GM19328 (cell line): ENCODE measurements at regions not wholly inside any gene's neighbourhood (a gene's known extent, or its start where the extent isn't known, plus 50 kb on each side); places are given as distances from the start of the nearest gene placed in this dataset.

Experiments used
- ATAC-seq: cut with Tn5 transposase; IDR thresholded peaks from one replicate; pipeline ENCODE4 v1.9.1; 2021; ENCODE audit warnings: mild to moderate bottlenecking, moderate library complexity; ENCODE audit not compliant: unreplicated experiment

GRCh38 chr2:151087377-151087776 lies 174.3 kb downstream of the RBM43 start:
- no peak for ATAC-seq

DNA sequence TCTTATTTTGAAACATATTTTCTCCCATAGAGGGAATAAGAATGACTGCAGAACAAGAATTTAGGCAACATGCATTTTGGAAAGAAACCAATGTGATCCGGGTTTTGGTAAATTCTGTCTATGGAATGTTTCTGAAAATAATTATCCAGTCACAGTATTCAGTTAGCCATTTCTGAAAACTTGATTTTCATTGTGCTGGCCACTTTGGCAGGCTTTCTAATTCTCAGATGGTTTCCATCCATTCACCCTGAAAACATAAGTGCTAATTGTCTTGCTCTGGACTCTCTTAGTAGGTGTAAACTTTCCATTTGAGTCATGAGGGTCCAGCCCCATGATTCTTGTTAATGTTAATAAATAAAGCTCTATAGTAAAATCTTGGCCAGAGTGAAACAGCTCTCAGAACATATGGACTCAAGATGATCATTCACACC lies 176.5 kb downstream of the RBM43 start:
- no peak for ATAC-seq

GRCh38 chr2:151083856-151084795 lies 177.5 kb downstream of the RBM43 start:
- ATAC-seq: no peak

- no peak for ATAC-seq
Measured at GRCh38 chr2:151078889-151079288, 182.8 kb downstream of the RBM43 start.

- ATAC-seq: no peak
Measured at GRCh38 chr2:151071906-151072305, 189.8 kb downstream of the RBM43 start.

GRCh38 chr2:151071382-151071781 lies 190.3 kb downstream of the RBM43 start:
- no peak for ATAC-seq

DNA sequence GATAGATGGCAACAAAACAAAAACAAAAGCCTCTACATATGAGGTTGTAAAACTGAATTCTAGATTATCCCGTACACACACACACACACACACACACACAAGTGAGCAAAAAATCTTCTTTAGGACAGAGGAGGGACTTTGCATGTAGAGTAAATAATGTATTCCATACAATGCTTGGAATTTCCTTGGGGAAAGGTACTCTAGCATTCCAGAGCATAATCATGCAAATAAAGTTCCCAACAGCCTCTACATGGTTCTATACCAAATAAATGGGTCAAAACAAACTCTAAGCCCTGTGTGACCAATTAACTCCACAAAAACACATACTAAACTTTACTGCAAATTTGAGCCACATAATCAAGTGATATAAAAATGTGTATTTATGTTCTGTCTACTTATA lies 191.4 kb downstream of the RBM43 start:
- no peak for ATAC-seq

GRCh38 chr2:151067658-151068369 lies 193.8 kb downstream of the RBM43 start:
- ATAC-seq: no peak

DNA sequence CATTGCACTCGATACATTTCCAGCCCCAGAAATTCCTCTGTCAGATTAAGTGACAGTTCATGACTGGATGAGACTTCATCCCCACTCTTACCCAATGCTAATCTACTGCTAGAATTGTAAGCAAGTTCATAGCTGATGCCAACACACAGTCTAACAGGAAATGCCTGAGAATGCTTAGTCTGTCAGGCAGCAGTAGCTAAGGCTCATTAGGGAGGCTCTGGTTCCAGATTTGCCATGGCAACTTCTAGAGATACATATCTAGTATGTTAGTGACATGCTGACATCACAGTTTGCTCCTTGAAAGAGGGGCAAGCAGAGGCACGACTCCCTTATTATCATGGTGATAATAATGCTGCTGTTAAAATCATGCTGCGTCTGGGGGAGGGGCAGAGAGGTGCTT lies 198.4 kb downstream of the RBM43 start:
- ATAC-seq: no peak

GRCh38 chr2:151060287-151060686 lies 201.4 kb downstream of the RBM43 start:
- ATAC-seq: no peak

DNA sequence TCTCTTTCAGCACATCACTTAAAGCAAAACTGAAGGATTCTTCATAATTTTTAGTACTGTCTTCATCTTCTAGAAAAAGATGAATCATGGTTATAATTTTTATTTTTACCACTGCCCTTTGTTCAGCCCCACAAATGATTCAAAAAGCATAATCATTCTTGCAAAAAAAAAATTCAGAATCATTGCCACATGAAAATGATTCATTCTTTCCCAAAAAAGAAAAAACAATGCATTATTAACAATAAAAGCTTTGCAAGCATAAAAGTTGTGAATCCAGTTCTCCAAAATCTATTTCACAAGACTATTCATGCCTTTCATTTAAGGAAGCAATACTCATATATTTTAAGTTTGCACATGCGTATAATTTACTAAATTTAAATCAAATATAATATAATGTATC lies 204.8 kb downstream of the RBM43 start:
- ATAC-seq: no peak

DNA sequence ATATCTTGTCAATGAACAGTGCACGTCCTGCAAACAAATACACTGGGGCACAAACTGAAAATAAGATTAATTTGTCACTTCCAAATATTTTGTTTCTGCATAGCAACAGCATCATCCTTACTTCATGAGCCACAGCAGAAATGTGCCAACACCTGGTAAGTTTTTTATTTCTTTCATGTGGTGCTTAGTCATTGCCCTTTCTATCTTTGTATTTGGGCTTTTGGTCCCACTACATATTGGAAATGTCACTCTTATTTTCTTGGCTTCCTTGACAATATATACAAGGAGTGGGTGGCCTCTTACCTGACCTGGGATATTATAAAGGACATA lies 208.0 kb downstream of the RBM43 start:
- ATAC-seq: no peak

- ATAC-seq: no peak
Measured at GRCh38 chr2:151052850-151053660, 208.6 kb downstream of the RBM43 start.

DNA sequence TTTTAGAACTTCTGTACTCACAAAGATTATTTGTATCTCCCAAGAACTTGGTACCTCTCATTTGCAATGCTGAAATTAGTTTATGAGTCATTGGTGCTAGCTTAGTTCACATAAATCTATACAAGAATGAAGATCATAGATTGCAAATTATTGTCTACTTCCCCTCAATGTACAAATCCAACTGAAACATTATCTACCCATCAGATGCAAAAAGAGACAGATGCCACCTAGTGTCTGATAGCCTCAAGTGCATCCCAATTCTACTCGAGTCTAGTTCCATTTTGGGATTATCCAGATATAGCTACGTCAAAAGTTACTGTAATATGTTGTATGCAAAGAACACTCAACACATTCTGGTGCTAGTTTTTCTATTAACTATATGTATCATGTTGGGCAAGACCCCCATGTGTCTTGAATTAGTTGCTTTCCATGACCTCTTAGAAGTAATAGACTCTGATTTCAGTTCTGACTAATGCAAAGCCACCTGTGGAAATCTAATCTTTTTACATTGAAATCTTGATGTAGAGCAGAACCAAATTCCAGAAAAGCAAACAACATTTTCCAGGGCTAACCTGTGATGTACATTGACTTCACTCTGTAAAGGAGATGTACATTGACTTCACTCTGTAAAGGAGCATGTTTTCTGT lies 210.0 kb downstream of the RBM43 start:
- peak; percentile 79 for ATAC-seq

DNA sequence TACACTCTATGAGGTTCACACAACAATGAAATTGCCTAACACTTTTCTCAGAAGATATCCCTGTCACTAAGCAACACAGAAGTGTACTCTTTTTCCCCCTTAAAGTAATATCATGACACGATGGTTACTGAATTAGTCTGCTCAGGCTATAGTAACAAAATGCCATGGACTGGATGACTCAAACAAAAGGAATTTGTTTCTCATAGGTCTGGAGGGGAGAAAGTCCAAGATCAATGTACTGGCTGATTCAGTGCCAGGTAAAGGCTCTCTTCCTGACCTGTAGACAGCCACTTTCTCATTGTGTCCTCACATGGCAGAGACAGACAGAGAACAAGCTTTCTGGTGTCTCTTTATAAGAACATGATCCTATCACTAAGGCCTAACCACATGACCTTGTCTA lies 211.9 kb downstream of the RBM43 start:
- no peak for ATAC-seq

GRCh38 chr2:151048331-151049054 lies 213.2 kb downstream of the RBM43 start:
- ATAC-seq: no peak

- no peak for ATAC-seq
Measured at GRCh38 chr2:151043484-151043883, 218.2 kb downstream of the RBM43 start.

DNA sequence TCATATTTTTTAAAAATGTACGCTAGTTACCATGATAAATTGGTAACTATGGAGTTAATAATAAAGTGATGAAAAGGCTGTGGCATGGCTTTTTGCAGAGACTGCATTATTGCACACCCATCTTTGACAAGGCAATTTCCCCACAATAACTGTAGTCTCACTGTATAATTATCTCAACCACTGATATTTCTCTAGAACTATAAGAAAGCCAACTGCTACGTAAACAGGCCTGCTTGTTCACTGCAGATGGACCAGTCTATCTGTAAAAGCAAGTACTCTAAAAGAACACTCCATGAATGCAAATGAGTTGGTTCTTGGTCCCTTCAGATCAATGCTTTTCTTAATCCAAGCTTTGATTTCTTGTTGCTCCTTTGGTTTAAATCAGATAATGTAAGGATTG lies 218.7 kb downstream of the RBM43 start:
- no peak for ATAC-seq

DNA sequence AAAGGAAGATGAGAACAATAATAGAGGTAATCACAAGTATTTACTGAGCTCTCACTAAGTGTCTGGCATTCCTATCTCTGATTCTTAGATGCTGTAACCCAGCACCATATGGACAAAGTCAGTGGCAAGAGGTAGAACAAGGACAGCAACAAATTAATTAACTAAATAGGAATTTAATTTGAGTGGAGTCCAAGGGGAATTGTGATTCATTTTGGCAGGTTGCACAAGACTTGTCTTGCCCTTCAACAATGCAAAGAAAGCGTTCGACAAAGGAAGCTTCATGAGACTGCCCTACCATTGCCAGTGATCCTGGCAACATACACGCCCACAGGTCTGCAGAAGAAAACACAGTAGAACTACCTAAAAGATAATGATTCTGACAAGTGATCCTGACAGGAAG lies 221.6 kb downstream of the RBM43 start:
- ATAC-seq: no peak

DNA sequence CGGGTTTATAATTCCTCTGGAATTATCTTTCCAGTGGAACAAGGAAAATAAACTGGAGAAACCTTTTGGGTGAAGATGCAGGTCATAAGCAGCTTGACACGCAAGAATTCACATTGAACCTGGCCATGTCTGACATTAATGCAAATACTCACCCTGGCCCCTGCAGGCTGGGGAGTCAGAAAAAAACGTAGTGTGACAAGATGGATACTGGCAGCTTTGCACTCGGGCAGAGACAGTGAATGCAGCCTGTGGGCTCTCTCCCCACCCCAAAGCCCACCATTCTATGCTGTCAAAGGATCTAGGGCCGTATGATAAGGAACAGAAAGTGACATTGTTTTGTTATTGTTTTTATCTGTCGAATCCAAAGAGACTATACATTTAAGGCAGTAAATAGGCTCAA lies 223.1 kb downstream of the RBM43 start:
- ATAC-seq: no peak
